Transverse colon (tissue), 3 donors: ENCODE measurements at regions not wholly inside any gene's neighbourhood (a gene's known extent, or its start where the extent isn't known, plus 50 kb on each side); places are given as distances from the start of the nearest gene placed in this dataset.

Experiments used
- CTCF ChIP-seq, 5 experiments: fragments of 200-600 bp in 3 of 5; fragments of 450-650 bp in 2 of 5; sonication (generic) in 3 of 5; IDR thresholded peaks; 1 replicate in 2 of 5; 2 replicates in 3 of 5; pipeline ENCODE4 v1.5.1; 2016 to 2017; ENCODE audit warnings: antibody characterized with exemption in 5 of 5, inconsistent platforms in 3 of 5, mild to moderate bottlenecking in 2 of 5, moderate library complexity in 1 of 5
- EP300 ChIP-seq: sonication (generic); formaldehyde crosslinking; IDR thresholded peaks from one replicate; pipeline ENCODE4 v1.6.1; 2017; ENCODE audit warnings: antibody characterized with exemption, low read depth

GRCh38 chr4:52420330-52420729 is 238.8 kb downstream of the USP46 start:
- TF ChIP-seq CTCF (IDR thresholded peaks at IDR 0.05) (no peak), EP300 (no peak)
